ENCODE measurements at regions not wholly inside any gene's neighbourhood (a gene's known extent, or its start where the extent isn't known, plus 50 kb on each side); places are given as distances from the start of the nearest gene placed in this dataset.

- no peaks in the 10 kb centered on the region for H3K27me3 ChIP-seq (ENCODE audit: control insufficient read depth, insufficient read depth, low read length, poor library complexity, severe bottlenecking)
- DNase-seq = peak; percentile 74
- Mint-ChIP-seq H3K27me3 (ENCODE audit: insufficient read depth) (no peaks in the 10 kb centered on the region), H3K4me1 (peaks cover 28% of the 10 kb centered on the region), H3K9me3 (no peaks in the 10 kb centered on the region), H3K27ac (peak overlapping the region; percentile 62), H3K4me3 (no peak overlapping the region), H3K36me3 (ENCODE audit: low read depth) (no peaks in the 10 kb centered on the region)
- 70% methylated on average over 1 of the region's 1 CpG; no CpG with 5 or more reads in 1 of the 2 experiments for WGBS, 2 experiments (ENCODE audit: insufficient coverage in 1 of 2, insufficient read length in 1 of 2)
- peaks cover 15% of the 10 kb centered on the region for H3K4me1 ChIP-seq (ENCODE audit: control insufficient read depth, insufficient read depth, low read length)
- TF ChIP-seq CTCF (conservative IDR thresholded peaks at IDR 0.05) = peak; percentile 27
- no peak overlapping the region for H3K4me3 ChIP-seq (ENCODE audit: low read length)
- H3K9ac ChIP-seq (ENCODE audit: extremely low read depth, low read length, poor library complexity, severe bottlenecking) = no peak overlapping the region
- H3K36me3 ChIP-seq (ENCODE audit: control insufficient read depth, insufficient read depth, low read length) = no peaks in the 10 kb centered on the region
- H3K9me3 ChIP-seq (ENCODE audit: control insufficient read depth, low read length) = no peaks in the 10 kb centered on the region
- H3K27ac ChIP-seq (ENCODE audit: low read depth, low read length) = no peak overlapping the region
These were observed 1303.8 kb upstream of the NRXN1 start for GRCh38 chr2:52335727-52336126.

- peaks cover 12% of the 10 kb centered on the region for H3K9me3 ChIP-seq (ENCODE audit: control insufficient read depth, low read length)
- Mint-ChIP-seq H3K4me3 (no peak overlapping the region), H3K36me3 (ENCODE audit: low read depth) (no peaks in the 10 kb centered on the region), H3K27ac (no peak overlapping the region), H3K4me1 (peaks cover 22% of the 10 kb centered on the region), H3K27me3 (ENCODE audit: insufficient read depth) (no peaks in the 10 kb centered on the region), H3K9me3 (no peaks in the 10 kb centered on the region)
- no peak overlapping the region for H3K4me3 ChIP-seq (ENCODE audit: low read length)
- WGBS, 2 experiments (ENCODE audit: insufficient coverage in 1 of 2, insufficient read length in 1 of 2) = 92 to 98% methylated on average over 4 of the region's 4 CpGs
- no peak for TF ChIP-seq CTCF (conservative IDR thresholded peaks at IDR 0.05)
- H3K4me1 ChIP-seq (ENCODE audit: control insufficient read depth, insufficient read depth, low read length) = peaks cover 11% of the 10 kb centered on the region
- no peak overlapping the region for H3K9ac ChIP-seq (ENCODE audit: extremely low read depth, low read length, poor library complexity, severe bottlenecking)
- no peaks in the 10 kb centered on the region for H3K27me3 ChIP-seq (ENCODE audit: control insufficient read depth, insufficient read depth, low read length, poor library complexity, severe bottlenecking)
- no peak for DNase-seq
- H3K36me3 ChIP-seq (ENCODE audit: control insufficient read depth, insufficient read depth, low read length) = no peaks in the 10 kb centered on the region
- H3K27ac ChIP-seq (ENCODE audit: low read depth, low read length) = no peak overlapping the region
These were observed 1302.3 kb upstream of the NRXN1 start for GRCh38 chr2:52334185-52334584.

GRCh38 chr2:52327641-52328040 is 1295.7 kb upstream of the NRXN1 start:
- Mint-ChIP-seq H3K9me3 (peaks cover 7% of the 10 kb centered on the region), H3K36me3 (ENCODE audit: low read depth) (peaks cover 3% of the 10 kb centered on the region), H3K4me3 (no peak overlapping the region)

More at GRCh38 chr2:52327641-52328040, 1295.7 kb upstream of the NRXN1 start:
- H3K27ac ChIP-seq (ENCODE audit: low read depth, low read length) = no peak overlapping the region
- H3K27ac Mint-ChIP-seq = no peak overlapping the region
- WGBS, 2 experiments (ENCODE audit: insufficient coverage in 1 of 2, insufficient read length in 1 of 2) = 95% methylated on average over 2 of the region's 2 CpGs; no CpG with 5 or more reads in 1 of the 2 experiments
- peaks cover 27% of the 10 kb centered on the region for H3K9me3 ChIP-seq (ENCODE audit: control insufficient read depth, low read length)
- no peak for TF ChIP-seq CTCF (conservative IDR thresholded peaks at IDR 0.05)
- no peaks in the 10 kb centered on the region for H3K27me3 Mint-ChIP-seq (ENCODE audit: insufficient read depth)
- no peak overlapping the region for H3K9ac ChIP-seq (ENCODE audit: extremely low read depth, low read length, poor library complexity, severe bottlenecking)
- no peaks in the 10 kb centered on the region for H3K4me1 Mint-ChIP-seq
- H3K27me3 ChIP-seq (ENCODE audit: control insufficient read depth, insufficient read depth, low read length, poor library complexity, severe bottlenecking) = no peaks in the 10 kb centered on the region
- DNase-seq = no peak
- no peaks in the 10 kb centered on the region for H3K4me1 ChIP-seq (ENCODE audit: control insufficient read depth, insufficient read depth, low read length)
- H3K36me3 ChIP-seq (ENCODE audit: control insufficient read depth, insufficient read depth, low read length) = no peaks in the 10 kb centered on the region
- H3K4me3 ChIP-seq (ENCODE audit: low read length) = no peak overlapping the region
